ENCODE measurements at regions not wholly inside any gene's neighbourhood (a gene's known extent, or its start where the extent isn't known, plus 50 kb on each side); places are given as distances from the start of the nearest gene placed in this dataset.

- DNase-seq: no peak
- WGBS, 5 donors: 65 to 81% (median 75%) methylated on average over 2 of the region's 2 CpGs
- Histone ChIP-seq H3K4me3 (no peak overlapping the region), H3K9me3 (no peaks in the 10 kb centered on the region), H3K4me1 (no peaks in the 10 kb centered on the region), H3K36me3 (no peaks in the 10 kb centered on the region), H3K27me3 (replicated peaks in 1 of 7) (no peaks in the 10 kb centered on the region), H3K27ac (no peak overlapping the region)
- intact Hi-C loops (cut with DNase I; ENCODE audit: low total_unique reads): no loop called here
- no peak for TF ChIP-seq POLR2A (IDR thresholded peaks at IDR 0.05)
- no peak for TF ChIP-seq POLR2AphosphoS5 (IDR thresholded peaks at IDR 0.05)
- TF ChIP-seq, protein P1, sequence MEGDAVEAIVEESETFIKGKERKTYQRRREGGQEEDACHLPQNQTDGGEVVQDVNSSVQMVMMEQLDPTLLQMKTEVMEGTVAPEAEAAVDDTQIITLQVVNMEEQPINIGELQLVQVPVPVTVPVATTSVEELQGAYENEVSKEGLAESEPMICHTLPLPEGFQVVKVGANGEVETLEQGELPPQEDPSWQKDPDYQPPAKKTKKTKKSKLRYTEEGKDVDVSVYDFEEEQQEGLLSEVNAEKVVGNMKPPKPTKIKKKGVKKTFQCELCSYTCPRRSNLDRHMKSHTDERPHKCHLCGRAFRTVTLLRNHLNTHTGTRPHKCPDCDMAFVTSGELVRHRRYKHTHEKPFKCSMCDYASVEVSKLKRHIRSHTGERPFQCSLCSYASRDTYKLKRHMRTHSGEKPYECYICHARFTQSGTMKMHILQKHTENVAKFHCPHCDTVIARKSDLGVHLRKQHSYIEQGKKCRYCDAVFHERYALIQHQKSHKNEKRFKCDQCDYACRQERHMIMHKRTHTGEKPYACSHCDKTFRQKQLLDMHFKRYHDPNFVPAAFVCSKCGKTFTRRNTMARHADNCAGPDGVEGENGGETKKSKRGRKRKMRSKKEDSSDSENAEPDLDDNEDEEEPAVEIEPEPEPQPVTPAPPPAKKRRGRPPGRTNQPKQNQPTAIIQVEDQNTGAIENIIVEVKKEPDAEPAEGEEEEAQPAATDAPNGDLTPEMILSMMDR (IDR thresholded peaks at IDR 0.05 in 8 of 11, conservative IDR thresholded peaks at IDR 0.05 in 3 of 11): no peak
Observed at GRCh38 chr6:74753883-74754600, 451.8 kb downstream of the COL12A1 start.

DNA sequence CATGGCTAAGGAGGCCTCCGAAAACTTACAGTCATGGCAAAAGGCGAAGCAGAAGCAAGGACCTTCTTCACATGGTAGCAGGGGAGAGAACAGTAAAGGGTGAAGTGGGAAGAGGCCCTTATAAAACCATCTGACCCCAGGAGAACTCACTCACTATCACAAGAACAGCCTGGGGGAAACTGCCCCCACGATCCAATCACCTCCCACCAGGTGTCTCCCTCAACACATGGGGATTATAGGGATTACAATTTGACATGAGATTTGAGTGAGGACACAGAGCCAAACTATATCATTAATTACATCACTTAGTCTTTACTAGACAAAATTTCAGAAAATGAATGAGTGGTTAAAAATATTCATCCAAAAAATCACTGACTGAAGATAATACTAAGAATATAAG lies 453.6 kb downstream of the COL12A1 start:
- no peak overlapping the region for H3K27ac ChIP-seq
- H3K4me1 ChIP-seq: no peaks in the 10 kb centered on the region
- no peak for TF ChIP-seq POLR2AphosphoS5 (IDR thresholded peaks at IDR 0.05)
- TF ChIP-seq, protein P1 (IDR thresholded peaks at IDR 0.05 in 8 of 11, conservative IDR thresholded peaks at IDR 0.05 in 3 of 11): no peak
- TF ChIP-seq POLR2A (IDR thresholded peaks at IDR 0.05): no peak
- intact Hi-C loops (cut with DNase I; ENCODE audit: low total_unique reads): no loop called here
- no peaks in the 10 kb centered on the region for H3K9me3 ChIP-seq
- no peaks in the 10 kb centered on the region for H3K36me3 ChIP-seq
- DNase-seq: no peak
- no peaks in the 10 kb centered on the region for H3K27me3 ChIP-seq (replicated peaks in 1 of 7)
- 69 to 85% (median 73%) methylated on average over 3 of the region's 3 CpGs for WGBS, 5 donors
- H3K4me3 ChIP-seq: no peak overlapping the region

GRCh38 chr6:74750826-74751225 lies 455.0 kb downstream of the COL12A1 start:
- H3K36me3 ChIP-seq: no peaks in the 10 kb centered on the region
- H3K27me3 ChIP-seq (replicated peaks in 1 of 7): no peaks in the 10 kb centered on the region
- no peak overlapping the region for H3K27ac ChIP-seq
- H3K4me3 ChIP-seq: no peak overlapping the region
- DNase-seq: no peak
- TF ChIP-seq POLR2A (IDR thresholded peaks at IDR 0.05): no peak
- TF ChIP-seq POLR2AphosphoS5 (IDR thresholded peaks at IDR 0.05): no peak
- TF ChIP-seq, protein P1 (IDR thresholded peaks at IDR 0.05 in 8 of 11, conservative IDR thresholded peaks at IDR 0.05 in 3 of 11): no peak
- intact Hi-C loops (cut with DNase I; ENCODE audit: low total_unique reads): no loop called here
- H3K9me3 ChIP-seq: no peaks in the 10 kb centered on the region
- no peaks in the 10 kb centered on the region for H3K4me1 ChIP-seq

GRCh38 chr6:74749211-74750147 lies 456.4 kb downstream of the COL12A1 start:
- Histone ChIP-seq H3K9me3 (no peaks in the 10 kb centered on the region), H3K27ac (peak overlapping the region in 1 of 8 donors; percentile 1), H3K36me3 (no peaks in the 10 kb centered on the region), H3K27me3 (replicated peaks in 1 of 7) (no peaks in the 10 kb centered on the region), H3K4me3 (no peak overlapping the region), H3K4me1 (no peaks in the 10 kb centered on the region)
- TF ChIP-seq, protein P1 (IDR thresholded peaks at IDR 0.05 in 8 of 11, conservative IDR thresholded peaks at IDR 0.05 in 3 of 11): no peak
- TF ChIP-seq POLR2AphosphoS5 (IDR thresholded peaks at IDR 0.05): no peak
- TF ChIP-seq POLR2A (IDR thresholded peaks at IDR 0.05): no peak
- WGBS, 5 donors: 40 to 67% (median 53%) methylated on average over 10 of the region's 10 CpGs
- DNase-seq: no peak
- intact Hi-C loops (cut with DNase I; ENCODE audit: low total_unique reads): no loop called here
